ENCODE measurements at regions not wholly inside any gene's neighbourhood (a gene's known extent, or its start where the extent isn't known, plus 50 kb on each side); places are given as distances from the start of the nearest gene placed in this dataset.
"Not testable (repeated sequence)": the region's sequence is repeated elsewhere in the genome, so short reads cannot be mapped to it uniquely, and the experiment has no call there.

- DNase-seq: no peak
Measured at GRCh38 chr13:55602784-55603183, 1537.9 kb upstream of the PRR20A start.

GRCh38 chr13:55606045-55606665 lies 1534.6 kb upstream of the PRR20A start:
- no peak for DNase-seq

- no peak for DNase-seq
Measured at GRCh38 chr13:55613429-55614187, 1527.1 kb upstream of the PRR20A start.

DNA sequence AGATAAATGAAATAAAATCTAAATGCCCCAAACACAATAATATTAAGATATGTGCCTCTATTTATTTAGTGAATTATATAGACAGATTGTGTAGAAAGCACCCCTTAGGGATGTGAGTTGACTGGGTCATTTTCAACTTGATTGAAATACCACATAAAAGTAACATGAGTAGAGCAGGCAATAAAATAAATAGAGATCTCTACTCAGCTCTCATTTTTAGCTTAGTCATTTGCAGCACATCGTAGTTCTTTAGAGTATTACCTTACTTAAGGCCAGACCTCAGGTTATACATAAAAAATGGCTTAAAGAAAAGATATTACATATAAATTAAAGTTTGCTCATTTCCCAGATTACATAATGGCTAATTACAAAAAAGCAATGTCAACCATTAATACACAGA lies 1525.6 kb upstream of the PRR20A start:
- no peak for DNase-seq

GRCh38 chr13:55617241-55617640 lies 1523.5 kb upstream of the PRR20A start:
- DNase-seq: no peak

DNA sequence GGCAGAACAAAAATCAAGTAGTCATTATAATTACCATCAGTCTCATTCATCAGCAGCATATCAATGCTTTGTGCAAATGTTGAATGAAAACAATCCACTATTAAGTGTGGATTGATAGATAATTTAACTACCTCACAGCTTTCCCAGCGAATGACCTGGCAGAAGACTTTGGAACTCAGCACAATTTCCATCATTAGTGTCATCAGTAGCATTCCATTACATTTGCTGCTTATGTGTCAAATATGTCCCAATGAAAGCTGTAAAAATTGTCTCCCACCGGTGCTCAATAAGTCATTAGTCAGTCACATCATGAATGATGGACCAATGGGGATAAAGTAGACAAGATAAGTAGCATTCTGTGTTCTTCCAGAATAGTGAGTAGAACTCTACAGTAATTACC lies 1513.5 kb upstream of the PRR20A start:
- no peak for DNase-seq

GRCh38 chr13:55632402-55632801 lies 1508.3 kb upstream of the PRR20A start:
- no peak for DNase-seq

GRCh38 chr13:55649485-55649884 lies 1491.2 kb upstream of the PRR20A start:
- no peak for DNase-seq

DNA sequence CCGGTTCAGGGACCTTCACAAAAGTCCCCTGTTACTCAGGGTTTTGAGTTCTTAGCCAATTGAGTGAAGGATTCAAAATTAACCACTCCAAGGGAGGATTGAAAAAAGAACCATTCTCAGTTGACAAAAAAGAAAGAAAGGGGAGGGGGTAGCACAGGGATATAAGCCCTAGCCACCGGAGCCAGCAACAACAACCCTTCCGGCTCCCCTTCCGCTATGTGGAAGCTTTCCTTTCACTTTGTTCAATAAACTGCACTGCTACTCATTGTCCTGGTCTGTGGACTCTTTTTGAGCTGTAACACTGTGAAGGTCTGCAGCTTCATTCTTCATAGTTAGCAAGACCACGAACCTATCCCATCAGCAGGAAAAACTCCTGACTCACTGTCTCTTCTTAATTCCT lies 1488.1 kb upstream of the PRR20A start:
- no peak for DNase-seq

- DNase-seq: no peak
Measured at GRCh38 chr13:55653497-55653896, 1487.2 kb upstream of the PRR20A start.

- no peak for DNase-seq
Measured at GRCh38 chr13:55654243-55654642, 1486.5 kb upstream of the PRR20A start.

DNA sequence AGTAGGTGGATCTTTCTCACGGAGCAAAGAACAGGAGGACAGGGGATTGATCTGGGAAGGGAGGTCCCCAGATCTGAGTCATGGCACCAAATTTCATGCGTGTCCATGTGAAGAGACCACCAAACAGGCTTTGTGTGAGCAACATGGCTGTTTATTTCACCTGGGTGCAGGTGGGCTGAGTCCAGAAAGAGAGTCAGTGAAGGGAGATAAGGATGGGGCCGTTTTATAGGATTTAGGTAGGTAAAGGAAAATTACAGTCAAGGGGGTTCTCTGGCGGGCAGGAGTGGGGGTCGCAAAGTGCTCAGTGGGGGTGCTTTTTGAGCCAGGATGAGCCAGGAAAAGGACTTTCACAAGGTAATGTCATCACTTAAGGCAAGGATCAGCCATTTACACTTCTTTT lies 1480.5 kb upstream of the PRR20A start:
- not testable (repeated sequence) for DNase-seq

DNA sequence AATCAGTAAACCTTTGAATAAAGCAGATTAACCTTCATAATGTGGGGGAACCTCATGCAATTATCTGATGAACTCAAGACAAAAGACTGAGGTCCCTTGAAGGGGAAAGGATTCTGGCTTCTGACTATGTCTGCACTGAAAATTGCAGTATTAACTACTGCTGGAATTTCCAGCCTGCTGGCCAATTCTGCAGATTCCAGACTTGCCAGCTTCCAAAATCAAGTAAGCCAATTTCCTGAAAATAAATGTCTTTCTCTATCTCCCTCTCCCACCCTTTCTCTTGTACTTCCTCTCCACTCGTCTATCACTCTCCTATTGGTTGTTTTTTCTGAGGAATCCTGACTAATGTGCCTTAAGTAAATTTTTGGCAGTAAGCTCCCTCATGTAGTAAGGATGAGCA lies 1479.9 kb upstream of the PRR20A start:
- no peak for DNase-seq

- no peak for DNase-seq
Measured at GRCh38 chr13:55661505-55661904, 1479.2 kb upstream of the PRR20A start.

GRCh38 chr13:55664178-55664577 lies 1476.5 kb upstream of the PRR20A start:
- no peak for DNase-seq

DNA sequence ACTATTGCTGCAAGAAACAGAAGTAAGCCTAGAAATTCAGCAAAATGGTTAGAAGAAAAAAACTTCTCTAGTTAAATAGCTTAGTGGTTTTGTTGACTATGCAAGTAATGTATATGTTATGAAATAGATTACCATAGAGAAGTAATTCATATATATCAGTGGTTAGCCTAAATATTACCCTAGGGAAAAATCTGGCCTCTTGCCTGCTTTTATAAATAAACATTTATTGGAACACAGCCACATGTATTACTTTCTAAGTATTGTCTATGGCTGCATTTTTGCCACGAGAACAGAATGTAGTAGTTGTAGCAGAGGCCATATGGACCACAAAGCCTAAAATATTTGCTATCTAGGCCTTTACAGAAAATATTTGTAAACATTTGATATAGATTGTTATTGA lies 1471.7 kb upstream of the PRR20A start:
- no peak for DNase-seq

DNA sequence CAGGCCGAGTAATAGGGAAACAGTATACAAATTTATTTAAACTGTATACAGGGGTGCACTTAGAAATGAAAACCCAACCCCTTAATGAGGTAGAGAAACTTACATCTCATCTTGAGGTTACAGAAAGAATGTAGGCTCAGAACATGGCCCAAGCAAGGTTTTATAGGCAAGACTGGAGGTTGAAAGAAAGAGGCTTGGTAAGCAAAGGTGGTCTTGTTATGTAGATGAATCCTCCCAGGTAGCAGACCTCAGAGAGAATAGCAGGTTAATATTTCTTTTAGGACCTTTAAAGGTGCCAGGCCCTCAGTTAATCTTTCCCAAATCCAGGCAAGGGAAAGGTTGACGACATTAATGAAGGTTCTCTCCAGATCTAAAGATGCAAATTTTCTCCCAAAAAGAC lies 1466.8 kb upstream of the PRR20A start:
- DNase-seq: no peak

GRCh38 chr13:55682776-55683175 lies 1457.9 kb upstream of the PRR20A start:
- no peak for DNase-seq

GRCh38 chr13:55705526-55705925 lies 1435.2 kb upstream of the PRR20A start:
- DNase-seq: no peak

DNA sequence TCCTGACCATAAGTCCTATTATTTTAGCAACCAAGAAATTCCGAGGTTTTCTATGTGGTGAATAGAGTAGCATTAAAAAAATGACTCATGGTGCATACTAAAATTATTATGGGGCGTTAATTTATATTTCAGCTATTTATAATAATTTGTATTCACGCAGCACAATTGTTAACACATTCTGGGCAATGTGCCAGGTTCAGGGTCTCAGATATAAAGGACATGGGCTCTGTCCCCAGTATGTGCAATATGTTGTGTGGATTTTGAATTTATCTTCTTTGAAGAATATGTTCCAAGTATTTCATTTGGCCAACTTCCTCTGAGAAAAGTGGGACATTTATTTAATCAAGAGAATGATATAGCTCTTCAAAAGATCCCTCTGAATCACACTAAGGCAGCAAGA lies 1434.7 kb upstream of the PRR20A start:
- DNase-seq: no peak

DNA sequence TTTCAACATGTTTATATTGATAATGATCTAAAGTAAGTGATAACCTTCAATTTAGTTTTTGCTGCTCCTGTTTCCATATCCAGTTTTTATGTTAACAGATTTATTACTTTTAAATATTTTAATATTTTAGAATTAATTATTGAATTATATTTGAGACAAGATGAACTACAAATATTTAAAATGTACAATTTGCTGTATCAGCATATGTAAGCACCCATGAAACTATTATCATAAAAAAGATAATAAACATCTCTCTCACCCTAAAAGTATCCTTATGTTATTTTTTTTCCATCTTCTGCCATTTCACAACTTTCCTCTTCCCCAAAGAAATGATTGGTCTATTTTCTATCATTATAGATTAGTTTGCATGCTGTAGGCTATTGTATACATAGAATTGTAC lies 1426.6 kb upstream of the PRR20A start:
- no peak for DNase-seq

DNA sequence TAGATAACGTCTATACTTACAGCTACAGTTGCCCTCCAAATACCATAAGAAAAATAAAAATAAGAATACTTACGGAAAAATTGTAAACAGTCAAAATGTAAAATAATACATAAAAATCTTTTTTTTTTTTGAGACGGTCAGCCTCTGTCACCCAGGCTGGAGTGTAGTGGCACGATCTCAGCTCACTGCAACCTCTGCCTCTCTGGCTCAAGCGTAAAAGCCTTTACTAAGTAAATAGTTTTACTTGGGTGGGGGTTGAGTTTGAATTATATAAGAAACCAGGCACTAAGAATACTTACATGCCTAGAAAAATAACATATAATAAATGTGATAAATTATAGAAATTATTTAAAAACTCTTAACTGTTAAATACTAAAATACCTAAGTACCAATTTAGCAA lies 1413.0 kb upstream of the PRR20A start:
- DNase-seq: no peak

GRCh38 chr13:55728247-55728646 lies 1412.5 kb upstream of the PRR20A start:
- no peak for DNase-seq

DNA sequence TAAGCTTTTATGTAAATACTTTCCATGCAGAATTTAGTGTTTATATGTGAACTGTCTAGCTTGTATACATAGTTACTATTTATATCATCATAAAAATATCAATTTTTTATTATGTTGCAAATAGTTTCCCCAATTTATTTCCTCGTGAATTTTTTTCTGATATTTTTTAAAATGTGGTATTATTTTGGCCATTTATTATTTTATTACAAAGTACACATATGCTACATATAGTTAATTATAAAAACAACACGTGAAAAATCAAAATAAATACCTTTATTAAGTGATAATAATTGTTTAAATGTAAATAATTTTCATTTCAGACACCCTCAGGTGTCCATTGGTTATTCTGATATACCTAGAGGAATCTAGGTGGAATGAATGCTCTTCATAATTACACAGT lies 1394.9 kb upstream of the PRR20A start:
- DNase-seq: no peak

- no peak for DNase-seq
Measured at GRCh38 chr13:55761986-55762385, 1378.7 kb upstream of the PRR20A start.
